Heart left ventricle (tissue), 16 donors: ENCODE measurements at regions not wholly inside any gene's neighbourhood (a gene's known extent, or its start where the extent isn't known, plus 50 kb on each side); places are given as distances from the start of the nearest gene placed in this dataset.

ENCODE experiments used
- ATAC-seq, 4 donors: fragments of 200-7000 bp; cut with Tn5 transposase; one replicate each; pipeline ENCODE4 v1.9.1; 2020 to 2022; ENCODE audit warnings: moderate library complexity in 4 of 4, mild to moderate bottlenecking in 3 of 4, moderate number of reproducible peaks in 1 of 4
- DNase-seq, 5 donors: peaks; one replicate each; pipeline ENCODE4 v3.0.0-alpha.2; 2020
- H3K27ac ChIP-seq, 12 donors: fragments of 200-600 bp; sonication (generic) in 4 of 12; one replicate each; pipeline versions ENCODE4 v1.5.0 to v1.8.0; 2016 to 2022; ENCODE audit warnings: mild to moderate bottlenecking in 2 of 12
- H3K27me3 ChIP-seq, 9 donors: fragments of 200-600 bp; sonication (generic) in 2 of 9; one replicate each; pipeline versions ENCODE4 v1.5.1 to v1.8.0; 2016 to 2022; ENCODE audit warnings: mild to moderate bottlenecking in 3 of 9
- H3K36me3 ChIP-seq, 9 donors: fragments of 200-600 bp; sonication (generic) in 2 of 9; one replicate each; pipeline versions ENCODE4 v1.5.0 to v1.8.0; 2018 to 2022; ENCODE audit warnings: mild to moderate bottlenecking in 2 of 9
- H3K4me1 ChIP-seq, 12 donors: fragments of 200-600 bp; sonication (generic) in 4 of 12; one replicate each; pipeline versions ENCODE4 v1.5.0 to v1.8.0; 2016 to 2022; ENCODE audit warnings: mild to moderate bottlenecking in 3 of 12
- H3K4me3 ChIP-seq, 12 donors: fragments of 200-600 bp; sonication (generic) in 4 of 12; one replicate each; pipeline versions ENCODE4 v1.5.0 to v1.8.0; 2017 to 2022; ENCODE audit warnings: mild to moderate bottlenecking in 9 of 12, moderate library complexity in 4 of 12
- H3K9me3 ChIP-seq, 12 donors: fragments of 200-600 bp; sonication (generic) in 4 of 12; one replicate each; pipeline versions ENCODE4 v1.5.0 to v1.8.0; 2016 to 2022; ENCODE audit warnings: mild to moderate bottlenecking in 1 of 12
- CTCF ChIP-seq, 12 donors: fragments of 200-600 bp; sonication (generic) in 4 of 12; IDR thresholded peaks; one replicate each; pipeline versions ENCODE4 v1.5.0 to v1.8.0; 2018 to 2022; ENCODE audit warnings: antibody characterized with exemption in 12 of 12, mild to moderate bottlenecking in 5 of 12
- POLR2A ChIP-seq, 2 donors: fragments of 450-650 bp; IDR thresholded peaks; one replicate each; pipeline ENCODE4 v1.6.1; 2017; ENCODE audit warnings: antibody characterized with exemption in 2 of 2, mild to moderate bottlenecking in 2 of 2, moderate library complexity in 2 of 2
- WGBS, 4 donors: extraction: QIAGEN DNeasy Blood & Tissue Kit in 2 of 4; methylation state at CpG; one replicate each; pipeline versions ENCODE4 v1.1.5 to v1.1.7; 2013 to 2018; 5-methylcytosine and 5-hydroxymethylcytosine counted together
- intact Hi-C, 10 donors: fragments of 100-400 bp; cut with DNase I; formaldehyde crosslinking; loops; one replicate each; pipeline versions ENCODE4 v1.11.1 to v1.14.2; 2022
- donor health status: ischemic (EF 13 %, LVEDD 7.1; RV severe dilation, severe dysfunction).
- donor health status: healthy with polysubstance abuse.
- donor health status: DM: no; HTN: yes; CAD: no.
- donor health status: DM: no; HTN: no; CAD: no.
- donor health status: ischemic (EF 25% LVEDD 6.9; RV normal size, moderate dysfunction).
- donor health status: ischemic (EF 25% LVEDD 5.7; RV mildly dilated, moderate dysfunction).
- donor health status: healthy.
- donor health status: DM: yes; HTN: yes; CAD: no.
- donor health status: ischemic (EF 35%, LVEDD 5.7; RV mildly dilated, moderate dysfunction).
- donor health status: nonischemic (EF 11% LVEDD 7.7; RV severe dilation, severe dysfunction).
- donor health status: DM: yes; HTN: yes; CAD: no.
- donor health status: PGD.
- donor health status: ischemic (EF 29% LVEDD 5.4; RV normal size, mild dysfunction).
- donor health status: nonischemic (EF 23%, LVEDD 6.1; RV moderate dilation, normal function).

GRCh38 chr4:63371001-63371400 lies 1038.2 kb downstream of the TECRL start:
- H3K4me3 ChIP-seq: no peak overlapping the region
- H3K27ac ChIP-seq: no peak overlapping the region
- DNase-seq (no peak), ATAC-seq (no peak)
- peaks cover 0 to 8% (median 0%) of the 10 kb centered on the region in 12 donors for H3K9me3 ChIP-seq
- H3K4me1 ChIP-seq: no peaks in the 10 kb centered on the region
- no peaks in the 10 kb centered on the region for H3K36me3 ChIP-seq
- intact Hi-C loops: no loop called here
- no peak for TF ChIP-seq POLR2A (IDR thresholded peaks at IDR 0.05)
- no peak for TF ChIP-seq CTCF (IDR thresholded peaks at IDR 0.05)
- no peaks in the 10 kb centered on the region for H3K27me3 ChIP-seq

GRCh38 chr4:63361628-63362027 lies 1047.6 kb downstream of the TECRL start:
- H3K9me3 ChIP-seq: peaks cover 0 to 11% (median 0%) of the 10 kb centered on the region in 12 donors
- intact Hi-C loops: no loop called here
- ATAC-seq (no peak), DNase-seq (no peak)
- no peaks in the 10 kb centered on the region for H3K4me1 ChIP-seq
- TF ChIP-seq CTCF (IDR thresholded peaks at IDR 0.05): no peak
- no peak for TF ChIP-seq POLR2A (IDR thresholded peaks at IDR 0.05)
- no peak overlapping the region for H3K4me3 ChIP-seq
- no peaks in the 10 kb centered on the region for H3K36me3 ChIP-seq
- no peak overlapping the region for H3K27ac ChIP-seq
- 73 to 86% (median 81%) methylated on average over 2 of the region's 2 CpGs for WGBS, 4 donors
- no peaks in the 10 kb centered on the region for H3K27me3 ChIP-seq

GRCh38 chr4:63361066-63361465 lies 1048.2 kb downstream of the TECRL start:
- ATAC-seq: no peak
- intact Hi-C loops: no loop called here
- Histone ChIP-seq H3K27ac (no peak overlapping the region), H3K27me3 (no peaks in the 10 kb centered on the region), H3K4me1 (no peaks in the 10 kb centered on the region), H3K36me3 (no peaks in the 10 kb centered on the region), H3K9me3 (peaks cover 0 to 11% (median 0%) of the 10 kb centered on the region in 12 donors), H3K4me3 (no peak overlapping the region)
- no peak for TF ChIP-seq CTCF (IDR thresholded peaks at IDR 0.05)
- no peak for TF ChIP-seq POLR2A (IDR thresholded peaks at IDR 0.05)
- 67 to 85% (median 71%) methylated on average over 3 of the region's 3 CpGs for WGBS, 4 donors
- no peak for DNase-seq

GRCh38 chr4:63349674-63350025 lies 1059.6 kb downstream of the TECRL start:
- Histone ChIP-seq H3K27ac (no peak overlapping the region), H3K4me3 (no peak overlapping the region), H3K4me1 (no peaks in the 10 kb centered on the region), H3K36me3 (no peaks in the 10 kb centered on the region), H3K9me3 (peaks cover 0 to 31% (median 12%) of the 10 kb centered on the region in 12 donors), H3K27me3 (no peaks in the 10 kb centered on the region)
- DNase-seq (peak in 1 of 5 donors; percentile 8), ATAC-seq (no peak)
- WGBS, 4 donors: 89 to 98% (median 95%) methylated on average over 8 to 21 of the region's 21 CpGs
- intact Hi-C loops: no loop called here
- TF ChIP-seq POLR2A (IDR thresholded peaks at IDR 0.05): no peak
- no peak for TF ChIP-seq CTCF (IDR thresholded peaks at IDR 0.05)
